ENCODE measurements at regions not wholly inside any gene's neighbourhood (a gene's known extent, or its start where the extent isn't known, plus 50 kb on each side); places are given as distances from the start of the nearest gene placed in this dataset.

DNA sequence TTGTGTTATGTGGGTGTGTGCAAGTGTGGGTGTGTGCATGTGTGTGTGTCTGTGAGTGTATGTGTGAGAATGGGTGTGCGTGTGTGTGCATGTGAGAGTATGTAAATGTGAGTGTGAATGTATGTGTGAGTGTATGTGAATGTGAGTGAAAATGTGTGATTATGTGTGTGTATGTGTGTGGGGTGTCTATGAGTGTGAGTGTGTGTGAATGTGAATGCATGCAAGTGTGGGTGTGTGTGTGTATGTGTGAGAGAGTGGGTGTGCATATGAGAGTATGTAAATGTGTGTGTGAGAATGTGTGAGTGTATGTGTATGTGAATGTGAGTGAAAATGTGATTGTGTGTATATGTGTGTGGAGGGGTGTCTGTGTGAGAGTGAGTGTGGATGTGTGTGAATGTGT, 1292.7 kb downstream of the TBC1D22A start:
- TF ChIP-seq, protein P1, sequence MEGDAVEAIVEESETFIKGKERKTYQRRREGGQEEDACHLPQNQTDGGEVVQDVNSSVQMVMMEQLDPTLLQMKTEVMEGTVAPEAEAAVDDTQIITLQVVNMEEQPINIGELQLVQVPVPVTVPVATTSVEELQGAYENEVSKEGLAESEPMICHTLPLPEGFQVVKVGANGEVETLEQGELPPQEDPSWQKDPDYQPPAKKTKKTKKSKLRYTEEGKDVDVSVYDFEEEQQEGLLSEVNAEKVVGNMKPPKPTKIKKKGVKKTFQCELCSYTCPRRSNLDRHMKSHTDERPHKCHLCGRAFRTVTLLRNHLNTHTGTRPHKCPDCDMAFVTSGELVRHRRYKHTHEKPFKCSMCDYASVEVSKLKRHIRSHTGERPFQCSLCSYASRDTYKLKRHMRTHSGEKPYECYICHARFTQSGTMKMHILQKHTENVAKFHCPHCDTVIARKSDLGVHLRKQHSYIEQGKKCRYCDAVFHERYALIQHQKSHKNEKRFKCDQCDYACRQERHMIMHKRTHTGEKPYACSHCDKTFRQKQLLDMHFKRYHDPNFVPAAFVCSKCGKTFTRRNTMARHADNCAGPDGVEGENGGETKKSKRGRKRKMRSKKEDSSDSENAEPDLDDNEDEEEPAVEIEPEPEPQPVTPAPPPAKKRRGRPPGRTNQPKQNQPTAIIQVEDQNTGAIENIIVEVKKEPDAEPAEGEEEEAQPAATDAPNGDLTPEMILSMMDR (IDR thresholded peaks at IDR 0.05) = no peak
- no peak for TF ChIP-seq EZH2 (IDR thresholded peaks at IDR 0.05; ENCODE audit: borderline replicate concordance, insufficient read depth, low read depth, low read length, poor library complexity, severe bottlenecking)
